ENCODE measurements at regions not wholly inside any gene's neighbourhood (a gene's known extent, or its start where the extent isn't known, plus 50 kb on each side); places are given as distances from the start of the nearest gene placed in this dataset.

DNA sequence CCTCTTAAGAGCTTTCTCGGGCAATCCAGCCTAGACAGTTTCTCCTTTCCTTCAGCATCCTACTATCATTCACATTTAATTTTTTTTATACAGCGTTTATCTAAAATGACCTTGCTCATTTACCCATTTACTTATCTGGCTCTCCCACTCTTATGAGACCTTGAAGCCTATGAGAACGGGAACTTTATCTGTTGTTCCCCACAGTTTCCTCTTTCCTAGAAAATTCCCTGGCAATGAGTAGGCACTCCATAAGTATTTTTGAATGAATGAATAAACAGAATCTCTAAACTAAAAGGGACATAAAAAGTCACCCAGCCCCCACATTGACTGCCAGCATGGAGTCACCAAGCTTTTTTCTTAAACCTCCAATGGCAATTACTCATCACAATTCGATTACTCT, 353.2 kb downstream of the METTL4 start:
- TF ChIP-seq EZH2 (IDR thresholded peaks at IDR 0.05): no peak
- no peak for TF ChIP-seq POLR2AphosphoS5 (IDR thresholded peaks at IDR 0.05; ENCODE audit: borderline replicate concordance, low read depth, low read length)
